ENCODE measurements at regions not wholly inside any gene's neighbourhood (a gene's known extent, or its start where the extent isn't known, plus 50 kb on each side); places are given as distances from the start of the nearest gene placed in this dataset.
A peak's percentile ranks its signal among the peaks of the same experiment; 100 is the strongest.
"Not testable (repeated sequence)": the region's sequence is repeated elsewhere in the genome, so short reads cannot be mapped to it uniquely, and the experiment has no call there.

GRCh38 chr21:23809573-23809972 lies 1797.7 kb downstream of the MRPL39 start:
- DNase-seq: no peak

GRCh38 chr21:23806966-23807548 lies 1800.2 kb downstream of the MRPL39 start:
- not testable (repeated sequence) for DNase-seq

- DNase-seq: no peak
Observed at GRCh38 chr21:23804866-23805265, 1802.4 kb downstream of the MRPL39 start.

GRCh38 chr21:23801292-23801691 lies 1806.0 kb downstream of the MRPL39 start:
- DNase-seq: no peak

DNA sequence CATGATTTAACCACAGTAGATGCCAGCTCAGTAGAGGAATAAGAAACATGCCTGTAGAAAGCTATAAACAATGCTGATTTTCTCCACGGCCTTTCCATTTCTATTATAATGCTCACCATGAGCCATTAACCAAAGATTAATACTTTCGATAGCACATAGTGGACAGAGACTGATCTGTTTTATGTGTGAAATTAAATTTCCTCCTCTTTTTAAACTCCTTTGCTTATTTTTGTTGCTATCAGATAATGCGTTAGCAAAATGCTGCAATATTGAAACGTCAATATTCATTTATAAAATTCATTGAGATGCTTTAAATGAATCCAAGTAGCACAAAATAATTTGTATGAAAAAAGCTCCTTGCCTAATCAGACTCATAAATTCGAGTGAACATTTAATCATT lies 1807.9 kb downstream of the MRPL39 start:
- no peak for DNase-seq

DNA sequence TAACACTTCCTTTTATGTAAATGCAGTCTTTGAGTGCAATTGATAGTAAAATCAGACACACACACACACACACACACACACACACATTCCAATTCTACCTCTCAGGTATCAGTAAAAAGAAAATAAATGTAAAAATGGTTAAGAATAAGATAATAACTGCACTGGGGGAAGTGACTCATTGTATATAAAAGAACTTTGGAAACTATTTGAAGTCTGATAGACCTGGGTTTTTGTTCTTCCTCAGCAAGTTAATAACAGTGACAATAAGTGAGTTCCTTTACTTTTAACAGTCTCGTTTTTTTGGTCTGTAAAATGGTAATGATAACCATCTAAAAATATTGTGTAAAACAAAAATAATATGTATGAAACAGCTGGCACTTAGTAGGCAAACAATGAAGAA lies 1815.0 kb downstream of the MRPL39 start:
- DNase-seq: no peak

- no peak for DNase-seq
Observed at GRCh38 chr21:23789864-23790263, 1817.4 kb downstream of the MRPL39 start.

DNA sequence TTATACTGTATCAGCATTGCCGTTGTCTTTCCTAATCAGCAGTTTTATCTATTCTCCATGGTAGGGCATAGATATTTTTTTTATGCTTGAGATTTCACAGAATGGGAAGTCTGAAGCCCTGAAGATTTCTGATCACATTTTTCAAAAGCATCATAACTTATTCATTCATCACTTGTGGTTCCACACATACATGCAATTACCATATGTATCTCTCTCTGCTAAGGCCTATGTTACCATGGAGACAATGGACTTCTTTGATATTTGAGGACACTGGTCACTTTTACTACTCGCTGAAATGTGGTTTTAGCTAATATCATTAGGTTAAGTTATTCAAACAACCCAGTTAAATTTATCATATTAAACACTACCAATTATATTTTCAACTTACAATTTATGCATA lies 1827.0 kb downstream of the MRPL39 start:
- DNase-seq: no peak

GRCh38 chr21:23743821-23744220 lies 1863.5 kb downstream of the MRPL39 start:
- DNase-seq: no peak

DNA sequence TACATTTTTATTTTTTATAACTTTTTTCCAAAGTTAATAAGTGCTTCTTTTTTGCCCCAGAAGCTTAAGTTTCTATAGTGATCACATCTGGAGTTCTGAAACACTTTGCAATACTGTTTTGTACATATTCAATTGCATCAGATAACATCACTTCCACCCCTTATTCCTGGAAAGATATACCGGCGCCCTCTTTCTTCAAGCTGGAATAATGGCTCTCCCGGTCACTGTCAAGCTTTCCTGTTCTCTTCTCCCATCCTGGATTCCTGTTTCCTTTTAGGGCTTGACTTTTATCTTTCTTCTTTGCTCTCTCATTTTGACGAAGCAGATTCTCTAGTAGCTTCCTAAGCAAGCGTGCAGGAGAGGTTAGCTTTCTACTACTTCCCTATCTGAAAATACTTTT lies 1866.8 kb downstream of the MRPL39 start:
- no peak for DNase-seq

- DNase-seq: no peak
Observed at GRCh38 chr21:23732776-23733175, 1874.5 kb downstream of the MRPL39 start.

DNA sequence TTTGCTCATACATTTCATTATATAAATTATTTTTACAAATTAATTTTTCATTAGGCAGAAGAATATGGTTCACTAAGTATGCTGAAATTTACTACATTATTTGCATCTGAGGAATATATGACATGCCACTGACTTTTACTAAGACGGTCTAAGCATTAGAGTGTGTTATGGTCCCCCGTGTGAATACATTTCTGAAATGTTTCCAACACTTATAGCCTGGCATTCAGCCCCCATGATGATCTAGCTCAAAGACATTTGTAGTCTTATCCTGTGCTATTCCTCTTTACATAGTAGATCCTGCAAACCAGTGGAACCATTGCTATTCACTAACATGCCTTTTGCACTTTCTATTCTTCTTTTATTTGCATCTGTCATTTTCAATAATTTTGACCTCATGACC lies 1878.0 kb downstream of the MRPL39 start:
- no peak for DNase-seq

DNA sequence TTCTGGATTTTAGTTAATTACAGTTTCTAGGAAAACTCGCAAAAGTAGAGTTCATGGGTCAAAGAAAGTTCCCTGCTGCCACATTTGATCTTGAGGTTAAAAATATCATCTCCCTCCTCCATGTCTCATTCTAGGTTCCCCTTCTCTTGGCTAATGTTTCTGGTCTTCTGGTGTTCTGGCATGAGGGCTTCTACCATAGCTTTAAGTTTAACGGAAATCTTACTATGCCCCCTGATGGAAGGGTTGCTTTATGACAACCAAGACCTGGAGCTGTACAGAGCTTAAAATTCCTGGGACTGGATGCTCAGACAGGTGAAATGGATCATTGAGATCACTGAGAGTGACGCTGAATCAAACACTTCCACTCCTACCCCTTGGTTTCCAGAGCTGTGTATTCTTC lies 1881.7 kb downstream of the MRPL39 start:
- no peak for DNase-seq

GRCh38 chr21:23718446-23719285 lies 1888.6 kb downstream of the MRPL39 start:
- no peak for DNase-seq

- no peak for DNase-seq
Observed at GRCh38 chr21:23712166-23712565, 1895.1 kb downstream of the MRPL39 start.

- DNase-seq: no peak
Observed at GRCh38 chr21:23706431-23706830, 1900.8 kb downstream of the MRPL39 start.

- DNase-seq: no peak
Observed at GRCh38 chr21:23699402-23699801, 1907.9 kb downstream of the MRPL39 start.

GRCh38 chr21:23698619-23699018 lies 1908.7 kb downstream of the MRPL39 start:
- DNase-seq: no peak

GRCh38 chr21:23695443-23695842 lies 1911.8 kb downstream of the MRPL39 start:
- no peak for DNase-seq

DNA sequence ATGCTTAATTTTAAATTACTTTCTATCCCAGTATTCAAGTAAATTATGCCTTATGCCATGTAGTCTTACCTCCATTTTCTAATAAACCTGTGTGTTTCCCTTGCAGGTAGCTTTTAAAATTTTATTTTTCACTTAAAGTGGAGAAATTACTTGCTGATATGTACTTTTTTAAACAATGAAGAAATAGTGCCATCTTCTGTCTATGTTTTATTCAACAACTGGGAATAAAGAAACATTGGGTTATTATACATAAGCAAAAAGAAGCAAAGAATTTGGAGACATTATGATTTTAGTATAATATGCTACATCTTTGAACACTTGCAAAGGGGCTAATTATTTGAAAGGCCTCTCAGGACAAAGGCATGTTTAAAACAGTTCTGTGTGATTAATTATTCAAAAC lies 1912.9 kb downstream of the MRPL39 start:
- DNase-seq: no peak

- no peak for DNase-seq
Observed at GRCh38 chr21:23690316-23690715, 1917.0 kb downstream of the MRPL39 start.

- DNase-seq: no peak
Observed at GRCh38 chr21:23686737-23687523, 1920.4 kb downstream of the MRPL39 start.

GRCh38 chr21:23684431-23684830 lies 1922.8 kb downstream of the MRPL39 start:
- DNase-seq: no peak

DNA sequence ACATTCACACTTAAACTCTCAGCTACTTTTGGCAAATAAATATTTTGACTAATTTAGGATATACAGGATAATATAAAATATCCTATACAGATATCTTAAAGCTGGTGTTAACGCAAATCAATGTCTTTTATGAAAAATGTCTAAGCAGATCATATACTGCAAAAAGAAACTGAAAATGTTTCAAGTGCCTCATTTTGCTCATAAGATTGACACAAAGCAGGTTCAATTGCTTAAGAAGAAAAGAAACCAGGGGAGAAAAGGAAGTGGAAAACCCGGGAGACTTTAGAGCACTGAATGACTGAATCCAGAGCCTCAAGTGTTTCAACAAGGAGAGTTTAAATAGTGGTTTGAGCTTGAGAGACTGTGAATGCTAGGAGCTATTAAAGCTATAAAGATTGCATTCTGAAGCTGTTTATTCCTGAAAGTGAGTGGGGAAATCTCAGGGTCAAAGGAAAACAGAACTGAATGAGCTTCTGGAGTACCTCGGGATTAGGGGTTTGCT lies 1943.0 kb downstream of the MRPL39 start:
- peak; percentile 0 for DNase-seq
